ENCODE measurements at regions not wholly inside any gene's neighbourhood (a gene's known extent, or its start where the extent isn't known, plus 50 kb on each side); places are given as distances from the start of the nearest gene placed in this dataset.

DNA sequence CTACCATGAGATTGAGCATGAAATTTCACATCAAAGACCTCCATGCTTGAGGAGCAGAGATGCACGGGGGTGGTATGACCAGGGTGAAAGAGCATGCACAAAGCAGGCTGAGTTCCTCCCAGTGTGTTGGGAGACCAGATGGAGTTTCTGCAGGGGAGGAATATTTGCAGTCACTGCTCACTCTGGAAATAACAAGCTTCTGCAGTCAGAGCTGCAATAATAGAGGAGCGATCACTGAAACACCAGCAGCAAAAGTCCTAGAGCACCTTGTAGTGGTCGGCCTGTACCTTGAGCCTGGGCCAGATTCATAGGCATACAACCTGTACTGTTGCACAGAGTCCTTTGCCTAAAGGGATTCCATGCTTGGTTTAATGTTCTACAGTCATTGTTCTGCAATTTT lies 184.5 kb upstream of the SP8 start:
- ATAC-seq (ENCODE audit: low read depth) = no peak

More for the DNA sequence above, 184.5 kb upstream of the SP8 start:
- WGBS, 2 experiments (ENCODE audit: extremely low coverage in 2 of 2, insufficient read length in 1 of 2) = 67% methylated on average over 1 of the region's 3 CpGs; no CpG with 5 or more reads in 1 of the 2 experiments
- no peak overlapping the region for H3K4ac ChIP-seq (ENCODE audit: low read depth, low read length)
- no peak overlapping the region for H3K56ac ChIP-seq (ENCODE audit: extremely low read depth, insufficient read depth, low read length)
- no peaks in the 10 kb centered on the region for H3K79me1 ChIP-seq (ENCODE audit: low read depth in 1 of 2, low read length in 2 of 2)
- H4K8ac ChIP-seq (ENCODE audit: low read depth in 2 of 2, low read length in 2 of 2) = no peak overlapping the region
- H2BK15ac ChIP-seq (ENCODE audit: low read depth, low read length) = no peak overlapping the region
- no peaks in the 10 kb centered on the region for H3K27me3 ChIP-seq (ENCODE audit: control insufficient read depth, insufficient read depth, low read length)
- no peak overlapping the region for H3K4me3 ChIP-seq (ENCODE audit: insufficient read depth, low read depth, low read length)
- H2AFZ ChIP-seq (replicated peaks; ENCODE audit: low read length, poor library complexity) = no peak overlapping the region
- H3K23ac ChIP-seq (ENCODE audit: low read depth, low read length) = no peak overlapping the region
- no peak overlapping the region for H4K91ac ChIP-seq (ENCODE audit: insufficient read depth, low read depth, low read length)
- H2BK120ac ChIP-seq (ENCODE audit: low read depth, low read length) = no peak overlapping the region
- no peaks in the 10 kb centered on the region for H3K9me1 ChIP-seq (ENCODE audit: insufficient read depth, low read length)
- no peak overlapping the region for H3K27ac ChIP-seq (ENCODE audit: insufficient read depth, low read length)
- no peaks in the 10 kb centered on the region for H4K20me1 ChIP-seq (ENCODE audit: insufficient read depth, low read length)
- H2AK9ac ChIP-seq (replicated peaks; ENCODE audit: low read depth, low read length, poor library complexity) = no peak overlapping the region
- H3K14ac ChIP-seq (replicated peaks; ENCODE audit: low read depth, low read length) = no peak overlapping the region
- H2BK20ac ChIP-seq (ENCODE audit: low read depth, low read length) = no peak overlapping the region
- no peaks in the 10 kb centered on the region for H3K36me3 ChIP-seq (ENCODE audit: control insufficient read depth, insufficient read depth, low read length)
- no peak overlapping the region for H2AK5ac ChIP-seq (ENCODE audit: low read depth, low read length)
- H4K5ac ChIP-seq (ENCODE audit: low read depth, low read length) = no peak overlapping the region
- TF ChIP-seq SMC3 (IDR thresholded peaks at IDR 0.05; ENCODE audit: low read depth, low read length) (no peak), MAFK (IDR thresholded peaks at IDR 0.05; ENCODE audit: low read depth, low read length) (no peak), RFX5 (IDR thresholded peaks at IDR 0.05; ENCODE audit: low read depth, low read length) (no peak), CEBPB (IDR thresholded peaks at IDR 0.05; ENCODE audit: low read depth, low read length) (no peak), FOS (IDR thresholded peaks at IDR 0.05; ENCODE audit: low read depth, low read length) (no peak), RCOR1 (IDR thresholded peaks at IDR 0.05; ENCODE audit: insufficient replicate concordance, low read length) (no peak), BHLHE40 (IDR thresholded peaks at IDR 0.05; ENCODE audit: low read depth, low read length) (no peak), RAD21 (IDR thresholded peaks at IDR 0.05; ENCODE audit: low read length) (no peak), MXI1 (IDR thresholded peaks at IDR 0.05; ENCODE audit: borderline replicate concordance, low read depth, low read length) (no peak), NFE2L2 (IDR thresholded peaks at IDR 0.05; ENCODE audit: low read depth, low read length) (no peak), POLR2A (IDR thresholded peaks at IDR 0.05; ENCODE audit: low read depth, low read length) (no peak), CHD1 (IDR thresholded peaks at IDR 0.05; ENCODE audit: low read depth, low read length) (no peak), MAZ (IDR thresholded peaks at IDR 0.05; ENCODE audit: borderline replicate concordance, low read depth, low read length) (no peak)
- TF ChIP-seq, protein P1, sequence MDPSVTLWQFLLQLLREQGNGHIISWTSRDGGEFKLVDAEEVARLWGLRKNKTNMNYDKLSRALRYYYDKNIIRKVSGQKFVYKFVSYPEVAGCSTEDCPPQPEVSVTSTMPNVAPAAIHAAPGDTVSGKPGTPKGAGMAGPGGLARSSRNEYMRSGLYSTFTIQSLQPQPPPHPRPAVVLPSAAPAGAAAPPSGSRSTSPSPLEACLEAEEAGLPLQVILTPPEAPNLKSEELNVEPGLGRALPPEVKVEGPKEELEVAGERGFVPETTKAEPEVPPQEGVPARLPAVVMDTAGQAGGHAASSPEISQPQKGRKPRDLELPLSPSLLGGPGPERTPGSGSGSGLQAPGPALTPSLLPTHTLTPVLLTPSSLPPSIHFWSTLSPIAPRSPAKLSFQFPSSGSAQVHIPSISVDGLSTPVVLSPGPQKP (IDR thresholded peaks at IDR 0.05; ENCODE audit: borderline replicate concordance, low read depth, low read length) = no peak
- TF ChIP-seq, protein P2, sequence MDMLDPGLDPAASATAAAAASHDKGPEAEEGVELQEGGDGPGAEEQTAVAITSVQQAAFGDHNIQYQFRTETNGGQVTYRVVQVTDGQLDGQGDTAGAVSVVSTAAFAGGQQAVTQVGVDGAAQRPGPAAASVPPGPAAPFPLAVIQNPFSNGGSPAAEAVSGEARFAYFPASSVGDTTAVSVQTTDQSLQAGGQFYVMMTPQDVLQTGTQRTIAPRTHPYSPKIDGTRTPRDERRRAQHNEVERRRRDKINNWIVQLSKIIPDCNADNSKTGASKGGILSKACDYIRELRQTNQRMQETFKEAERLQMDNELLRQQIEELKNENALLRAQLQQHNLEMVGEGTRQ (IDR thresholded peaks at IDR 0.05; ENCODE audit: low read depth, low read length) = no peak
- TF ChIP-seq, protein P3, sequence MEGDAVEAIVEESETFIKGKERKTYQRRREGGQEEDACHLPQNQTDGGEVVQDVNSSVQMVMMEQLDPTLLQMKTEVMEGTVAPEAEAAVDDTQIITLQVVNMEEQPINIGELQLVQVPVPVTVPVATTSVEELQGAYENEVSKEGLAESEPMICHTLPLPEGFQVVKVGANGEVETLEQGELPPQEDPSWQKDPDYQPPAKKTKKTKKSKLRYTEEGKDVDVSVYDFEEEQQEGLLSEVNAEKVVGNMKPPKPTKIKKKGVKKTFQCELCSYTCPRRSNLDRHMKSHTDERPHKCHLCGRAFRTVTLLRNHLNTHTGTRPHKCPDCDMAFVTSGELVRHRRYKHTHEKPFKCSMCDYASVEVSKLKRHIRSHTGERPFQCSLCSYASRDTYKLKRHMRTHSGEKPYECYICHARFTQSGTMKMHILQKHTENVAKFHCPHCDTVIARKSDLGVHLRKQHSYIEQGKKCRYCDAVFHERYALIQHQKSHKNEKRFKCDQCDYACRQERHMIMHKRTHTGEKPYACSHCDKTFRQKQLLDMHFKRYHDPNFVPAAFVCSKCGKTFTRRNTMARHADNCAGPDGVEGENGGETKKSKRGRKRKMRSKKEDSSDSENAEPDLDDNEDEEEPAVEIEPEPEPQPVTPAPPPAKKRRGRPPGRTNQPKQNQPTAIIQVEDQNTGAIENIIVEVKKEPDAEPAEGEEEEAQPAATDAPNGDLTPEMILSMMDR (conservative IDR thresholded peaks at IDR 0.05; ENCODE audit: low read depth, low read length) = no peak
- peaks cover 9% of the 10 kb centered on the region for H3K9me3 ChIP-seq (ENCODE audit: control insufficient read depth, insufficient read depth, low read length)
- in situ Hi-C loops (cut with MboI; ENCODE audit: low sequenced_read_pairs) (no loop called here), dilution Hi-C loops (cut with HindIII; ENCODE audit: low sequenced_read_pairs, unreplicated experiment) (no loop called here), intact Hi-C loops (cut with micrococcal nuclease) (no loop called here)
- no peak overlapping the region for H3K18ac ChIP-seq (ENCODE audit: low read depth, low read length)
- BruUV-seq (replicated peaks) = no TSS peak
- H3K4me1 ChIP-seq (ENCODE audit: control insufficient read depth, insufficient read depth, low read length) = no peaks in the 10 kb centered on the region
- no peak overlapping the region for H3K9ac ChIP-seq (ENCODE audit: low read depth, low read length)
- ChIA-PET POLR2A (ENCODE audit: unreplicated experiment) (no interaction called here), CTCF (no interaction called here)
- no peak overlapping the region for H2BK5ac ChIP-seq (ENCODE audit: low read depth, low read length, poor library complexity, severe bottlenecking)
- DNase-seq = no peak
- no peak overlapping the region for H3K4me2 ChIP-seq (ENCODE audit: low read depth, low read length)
